HepG2 (cell line): ENCODE measurements at regions not wholly inside any gene's neighbourhood (a gene's known extent, or its start where the extent isn't known, plus 50 kb on each side); places are given as distances from the start of the nearest gene placed in this dataset.

ENCODE experiments used
- DZIP1 ChIP-seq: sonication (generic); formaldehyde crosslinking; IDR thresholded peaks from 2 replicates; pipeline ENCODE4 v1.5.0; 2020; ENCODE audit warnings: mild to moderate bottlenecking, missing genetic modification reagents
- ETV5 ChIP-seq: IDR thresholded peaks from 2 replicates; pipeline ENCODE4 v1.6.1; 2018; ENCODE audit warnings: missing biosample characterization, missing genetic modification reagents, inconsistent platforms, borderline replicate concordance
- FUBP1 ChIP-seq: sonication (generic); formaldehyde crosslinking; IDR thresholded peaks from 2 replicates; pipeline ENCODE4 v1.5.1; 2020; ENCODE audit warnings: missing genetic modification reagents, mild to moderate bottlenecking, borderline replicate concordance
- HMGXB4 ChIP-seq, 2 experiments: sonication (generic) in 1 of 2; formaldehyde crosslinking in 1 of 2; IDR thresholded peaks; 2 replicates each; pipeline versions ENCODE4 v1.4.0 to v1.6.1; 2018 to 2020; ENCODE audit warnings: missing genetic modification reagents in 2 of 2, borderline replicate concordance in 1 of 2, low read depth in 1 of 2, mild to moderate bottlenecking in 1 of 2, missing biosample characterization in 1 of 2
- MLX ChIP-seq: IDR thresholded peaks from 2 replicates; pipeline ENCODE4 v1.6.1; 2016
- NCOA2 ChIP-seq: sonication (generic); formaldehyde crosslinking; IDR thresholded peaks from 2 replicates; pipeline ENCODE4 v1.8.0; 2022; ENCODE audit warnings: inconsistent platforms
- NCOA5 ChIP-seq: sonication (generic); formaldehyde crosslinking; IDR thresholded peaks from 2 replicates; pipeline ENCODE4 v1.4.0; 2020; ENCODE audit warnings: missing genetic modification reagents
- NR2F1 ChIP-seq, 2 experiments: fragments of 450-650 bp in 1 of 2; formaldehyde crosslinking in 1 of 2; IDR thresholded peaks; 2 replicates each; pipeline versions ENCODE4 v1.5.0 to v1.6.1; 2016 to 2020; ENCODE audit warnings: mild to moderate bottlenecking in 1 of 2, missing compliant biosample characterization in 1 of 2, missing genetic modification reagents in 1 of 2, moderate library complexity in 1 of 2
- THAP11 ChIP-seq: IDR thresholded peaks from 2 replicates; pipeline ENCODE4 v1.6.1; 2016; ENCODE audit warnings: missing biosample characterization, missing genetic modification reagents
- USF2 ChIP-seq, 2 experiments: sonication (generic) in 1 of 2; formaldehyde crosslinking in 1 of 2; IDR thresholded peaks; 2 replicates each; pipeline versions ENCODE4 v1.5.1 to v1.6.1; 2011 to 2020; ENCODE audit warnings: borderline replicate concordance in 1 of 2, low read depth in 1 of 2, low read length in 1 of 2, mild to moderate bottlenecking in 1 of 2, missing genetic modification reagents in 1 of 2, moderate library complexity in 1 of 2
- ZNF354B ChIP-seq: sonication (generic); formaldehyde crosslinking; IDR thresholded peaks from 2 replicates; pipeline ENCODE4 v1.8.0; 2022; ENCODE audit warnings: mild to moderate bottlenecking, missing genetic modification reagents
- ZNF564 ChIP-seq: sonication (generic); formaldehyde crosslinking; IDR thresholded peaks from 2 replicates; pipeline ENCODE4 v1.8.1; 2023; ENCODE audit warnings: mild to moderate bottlenecking, missing genetic modification reagents
- ZNF577 ChIP-seq: sonication (generic); formaldehyde crosslinking; IDR thresholded peaks from 2 replicates; pipeline ENCODE4 v1.4.0; 2020; ENCODE audit warnings: mild to moderate bottlenecking, low read depth, missing genetic modification reagents, borderline replicate concordance
- TF ChIP-seq, protein P1 (sequence below): IDR thresholded peaks from 2 replicates; pipeline ENCODE4 v1.6.1; 2016

GRCh38 chr2:180763263-180763989 is 217.0 kb upstream of the UBE2E3 start (continued):
- TF ChIP-seq ZNF354B: no peak
- TF ChIP-seq USF2 (IDR thresholded peaks at IDR 0.05; ENCODE audit: low read depth, low read length): no peak
- TF ChIP-seq USF2 (CRISPR knock-in tag; IDR thresholded peaks at IDR 0.05; ENCODE audit: borderline replicate concordance): peak; percentile 69; the same call in 1 of the 2 replicates
- no peak for TF ChIP-seq ZNF577 (CRISPR knock-in tag)
- peak; percentile 69 for TF ChIP-seq MLX (CRISPR knock-in tag)
- TF ChIP-seq ZNF564 (CRISPR knock-in tag): 0 out of 2 replicates have a peak, but pooled peaks have one; percentile 35
- TF ChIP-seq NCOA2: peak; percentile 92
- TF ChIP-seq FUBP1: no peak
- peak; percentile 68; the same call in 1 of the 2 replicates for TF ChIP-seq ETV5
- TF ChIP-seq HMGXB4 (CRISPR knock-in tag; IDR thresholded peaks at IDR 0.05; ENCODE audit: borderline replicate concordance in 1 of 2, low read depth in 1 of 2): peak in 1 of 2 experiments; percentile 52; a peak in 1 of 4 replicates
- TF ChIP-seq, protein P1, sequence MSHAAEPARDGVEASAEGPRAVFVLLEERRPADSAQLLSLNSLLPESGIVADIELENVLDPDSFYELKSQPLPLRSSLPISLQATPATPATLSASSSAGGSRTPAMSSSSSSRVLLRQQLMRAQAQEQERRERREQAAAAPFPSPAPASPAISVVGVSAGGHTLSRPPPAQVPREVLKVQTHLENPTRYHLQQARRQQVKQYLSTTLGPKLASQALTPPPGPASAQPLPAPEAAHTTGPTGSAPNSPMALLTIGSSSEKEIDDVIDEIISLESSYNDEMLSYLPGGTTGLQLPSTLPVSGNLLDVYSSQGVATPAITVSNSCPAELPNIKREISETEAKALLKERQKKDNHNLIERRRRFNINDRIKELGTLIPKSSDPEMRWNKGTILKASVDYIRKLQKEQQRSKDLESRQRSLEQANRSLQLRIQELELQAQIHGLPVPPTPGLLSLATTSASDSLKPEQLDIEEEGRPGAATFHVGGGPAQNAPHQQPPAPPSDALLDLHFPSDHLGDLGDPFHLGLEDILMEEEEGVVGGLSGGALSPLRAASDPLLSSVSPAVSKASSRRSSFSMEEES (CRISPR knock-in tag): 0 out of 2 replicates have a peak, but pooled peaks have one; percentile 11
- TF ChIP-seq DZIP1 (CRISPR knock-in tag): no peak
- TF ChIP-seq THAP11: peak; percentile 75
- TF ChIP-seq NR2F1 (CRISPR knock-in tag; IDR thresholded peaks at IDR 0.05): 0 out of 4 replicates have a peak, but pooled peaks of 1 of the 2 experiments have one; percentile 15
- no peak for TF ChIP-seq NCOA5
